ENCODE measurements at regions not wholly inside any gene's neighbourhood (a gene's known extent, or its start where the extent isn't known, plus 50 kb on each side); places are given as distances from the start of the nearest gene placed in this dataset.

GRCh38 chr11:69954756-69955155 lies 123.4 kb upstream of the ANO1 start:
- DNase-seq = no peak

GRCh38 chr11:69956669-69957190 lies 121.4 kb upstream of the ANO1 start:
- no peak for DNase-seq

GRCh38 chr11:69957849-69958248 lies 120.3 kb upstream of the ANO1 start:
- DNase-seq = no peak

GRCh38 chr11:69958308-69958707 lies 119.8 kb upstream of the ANO1 start:
- DNase-seq = no peak

- no peak for DNase-seq
Measured at GRCh38 chr11:69959461-69959860, 118.7 kb upstream of the ANO1 start.

GRCh38 chr11:69961738-69962137 lies 116.4 kb upstream of the ANO1 start:
- DNase-seq = no peak

- no peak for DNase-seq
Measured at GRCh38 chr11:69962152-69962551, 116.0 kb upstream of the ANO1 start.

GRCh38 chr11:69963533-69964246 lies 114.4 kb upstream of the ANO1 start:
- DNase-seq = no peak

- DNase-seq = no peak
Measured at GRCh38 chr11:69964247-69964643, 113.9 kb upstream of the ANO1 start.

GRCh38 chr11:69965821-69966582 lies 112.1 kb upstream of the ANO1 start:
- DNase-seq = no peak

GRCh38 chr11:69966583-69966835 lies 111.6 kb upstream of the ANO1 start:
- DNase-seq = no peak

GRCh38 chr11:69966910-69967483 lies 111.1 kb upstream of the ANO1 start:
- no peak for DNase-seq

GRCh38 chr11:69967484-69967883 lies 110.6 kb upstream of the ANO1 start:
- no peak for DNase-seq

- DNase-seq = no peak
Measured at GRCh38 chr11:69968396-69969347, 109.4 kb upstream of the ANO1 start.

GRCh38 chr11:69969890-69970784 lies 108.0 kb upstream of the ANO1 start:
- DNase-seq = no peak

- DNase-seq = no peak
Measured at GRCh38 chr11:69970785-69971535, 107.2 kb upstream of the ANO1 start.

GRCh38 chr11:69971741-69972140 lies 106.4 kb upstream of the ANO1 start:
- DNase-seq = no peak

- no peak for DNase-seq
Measured at GRCh38 chr11:69972351-69972802, 105.7 kb upstream of the ANO1 start.

- DNase-seq = no peak
Measured at GRCh38 chr11:69974528-69974927, 103.6 kb upstream of the ANO1 start.

GRCh38 chr11:69975822-69976221 lies 102.3 kb upstream of the ANO1 start:
- no peak for DNase-seq

GRCh38 chr11:69976794-69977193 lies 101.3 kb upstream of the ANO1 start:
- no peak for DNase-seq
